ENCODE measurements at regions not wholly inside any gene's neighbourhood (a gene's known extent, or its start where the extent isn't known, plus 50 kb on each side); places are given as distances from the start of the nearest gene placed in this dataset.

GRCh38 chr17:15038656-15039055 lies 226.5 kb downstream of the PMP22 start:
- no peak for TF ChIP-seq CTCF (IDR thresholded peaks at IDR 0.05)
- DNase-seq (ENCODE audit: low spot score) = no peak
- ATAC-seq (ENCODE audit: low FRiP score) = no peak

GRCh38 chr17:15036238-15036637 lies 228.9 kb downstream of the PMP22 start:
- DNase-seq (ENCODE audit: low spot score) = no peak
- no peak for ATAC-seq (ENCODE audit: low FRiP score)
- no peak for TF ChIP-seq CTCF (IDR thresholded peaks at IDR 0.05)

- ATAC-seq (ENCODE audit: low FRiP score) (no peak), DNase-seq (ENCODE audit: low spot score) (no peak)
- no peak for TF ChIP-seq CTCF (IDR thresholded peaks at IDR 0.05)
These were observed 233.2 kb downstream of the PMP22 start for GRCh38 chr17:15031975-15032374.

- ATAC-seq (ENCODE audit: low FRiP score) (no peak), DNase-seq (ENCODE audit: low spot score) (no peak)
- TF ChIP-seq CTCF (IDR thresholded peaks at IDR 0.05) = no peak
These were observed 235.7 kb downstream of the PMP22 start for GRCh38 chr17:15029469-15029868.

- TF ChIP-seq CTCF (IDR thresholded peaks at IDR 0.05) = no peak
- no peak for ATAC-seq (ENCODE audit: low FRiP score)
- DNase-seq (ENCODE audit: low spot score) = no peak
These were observed 237.3 kb downstream of the PMP22 start for GRCh38 chr17:15027853-15028252.

- ATAC-seq (ENCODE audit: low FRiP score) (no peak), DNase-seq (ENCODE audit: low spot score) (no peak)
- TF ChIP-seq CTCF (IDR thresholded peaks at IDR 0.05) = no peak
These were observed 239.0 kb downstream of the PMP22 start for GRCh38 chr17:15026088-15026487.

- ATAC-seq (ENCODE audit: low FRiP score) (no peak), DNase-seq (ENCODE audit: low spot score) (no peak)
- TF ChIP-seq CTCF (IDR thresholded peaks at IDR 0.05) = no peak
These were observed 241.4 kb downstream of the PMP22 start for GRCh38 chr17:15023589-15024336.

All from omental fat pad (tissue), 3 donors.